GM12874 (cell line): ENCODE measurements at regions not wholly inside any gene's neighbourhood (a gene's known extent, or its start where the extent isn't known, plus 50 kb on each side); places are given as distances from the start of the nearest gene placed in this dataset.

Experiments
- CTCF ChIP-seq: IDR thresholded peaks from 2 replicates; pipeline ENCODE4 v1.5.1; 2011; ENCODE audit warnings: low read depth, mild to moderate bottlenecking, control low read depth, low read length, moderate library complexity; ENCODE audit not compliant: insufficient read depth

GRCh38 chr12:58262796-58263195 lies 321.4 kb downstream of the ATP23 start:
- no peak for TF ChIP-seq CTCF

GRCh38 chr12:58263816-58264215 lies 322.4 kb downstream of the ATP23 start:
- no peak for TF ChIP-seq CTCF

- TF ChIP-seq CTCF: no peak
Measured at GRCh38 chr12:58268069-58268468, 326.7 kb downstream of the ATP23 start.

GRCh38 chr12:58269476-58269875 lies 328.1 kb downstream of the ATP23 start:
- no peak for TF ChIP-seq CTCF

GRCh38 chr12:58270966-58271705 lies 329.8 kb downstream of the ATP23 start:
- no peak for TF ChIP-seq CTCF

- TF ChIP-seq CTCF: no peak
Measured at GRCh38 chr12:58272461-58272860, 331.1 kb downstream of the ATP23 start.

GRCh38 chr12:58277231-58277630 lies 335.9 kb downstream of the ATP23 start:
- TF ChIP-seq CTCF: no peak
